Upper lobe of left lung (tissue), 6 donors: ENCODE measurements at regions not wholly inside any gene's neighbourhood (a gene's known extent, or its start where the extent isn't known, plus 50 kb on each side); places are given as distances from the start of the nearest gene placed in this dataset.

Experiments
- ATAC-seq, 2 donors: fragments of 200-7000 bp; cut with Tn5 transposase; one replicate each; pipeline ENCODE4 v1.9.1; 2022; ENCODE audit warnings: mild to moderate bottlenecking in 2 of 2, moderate library complexity in 2 of 2; ENCODE audit not compliant: low FRiP score in 2 of 2
- DNase-seq, 2 donors: peaks; one replicate each; pipeline ENCODE4 v3.0.0-alpha.2; 2019 to 2020
- H3K27ac ChIP-seq, 4 donors: fragments of 200-600 bp; sonication (generic); one replicate each; pipeline ENCODE4 v1.5.1; 2016 to 2019
- H3K27me3 ChIP-seq, 4 donors: fragments of 200-600 bp; sonication (generic); one replicate each; pipeline ENCODE4 v1.5.1; 2017 to 2019
- H3K36me3 ChIP-seq, 4 donors: fragments of 200-600 bp; sonication (generic); one replicate each; pipeline ENCODE4 v1.5.1; 2016 to 2019
- H3K4me1 ChIP-seq, 4 donors: fragments of 200-600 bp; sonication (generic); one replicate each; pipeline ENCODE4 v1.5.1; 2018 to 2019
- H3K4me3 ChIP-seq, 4 donors: fragments of 200-600 bp; sonication (generic); one replicate each; pipeline ENCODE4 v1.5.1; 2017 to 2019; ENCODE audit warnings: mild to moderate bottlenecking in 2 of 4, moderate library complexity in 1 of 4
- H3K9me3 ChIP-seq, 4 donors: fragments of 200-600 bp; sonication (generic); one replicate each; pipeline ENCODE4 v1.5.1; 2018 to 2019
- EP300 ChIP-seq, 4 donors: sonication (generic); formaldehyde crosslinking; IDR thresholded peaks; one replicate each; pipeline ENCODE4 v1.5.1; 2017; ENCODE audit warnings: antibody characterized with exemption in 4 of 4, control low read depth in 2 of 4
- POLR2A ChIP-seq, 4 donors: fragments of 450-650 bp; IDR thresholded peaks; one replicate each; pipeline ENCODE4 v1.5.1; 2016 to 2017; ENCODE audit warnings: antibody characterized with exemption in 4 of 4, mild to moderate bottlenecking in 2 of 4
- POLR2AphosphoS5 ChIP-seq, 2 donors: sonication (generic); formaldehyde crosslinking; IDR thresholded peaks; one replicate each; pipeline ENCODE4 v1.5.1; 2017; ENCODE audit warnings: antibody characterized with exemption in 2 of 2
- WGBS, 2 donors: methylation state at CpG; one replicate each; pipeline ENCODE4 v1.1.5; 2017 to 2018; 5-methylcytosine and 5-hydroxymethylcytosine counted together
- TF ChIP-seq, protein P1 (sequence below), 6 experiments: fragments of 450-650 bp in 4 of 6; fragments of 200-600 bp in 2 of 6; sonication (generic) in 2 of 6; IDR thresholded peaks; one replicate each; pipeline ENCODE4 v1.5.1; 2016 to 2019; ENCODE audit warnings: antibody characterized with exemption in 6 of 6
- donor health status: DM: no; HTN: no; CAD: no; lungs with moderate emphysema.
- donor health status: DM: no; HTN: yes; CAD: no; lungs with severe emphysema.

DNA sequence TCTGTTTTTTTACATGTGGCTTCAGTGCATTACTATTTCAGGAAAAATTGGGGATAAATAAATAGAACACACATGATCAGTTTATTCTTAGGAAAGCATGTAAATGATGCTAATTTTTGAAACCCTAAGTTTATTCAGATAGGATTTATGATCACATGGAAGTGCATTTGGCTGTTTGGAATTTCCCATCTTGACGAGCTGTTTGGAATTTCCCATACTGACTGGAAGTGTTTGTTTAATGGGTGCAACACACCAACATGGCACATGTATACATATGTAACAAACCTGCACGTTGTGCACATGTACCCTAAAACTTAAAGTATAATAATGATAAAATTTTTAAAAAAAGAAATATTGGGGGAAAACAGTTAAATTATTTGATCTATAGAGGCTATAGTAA, 79.5 kb downstream of the COL6A6 start:
- TF ChIP-seq, protein P1, sequence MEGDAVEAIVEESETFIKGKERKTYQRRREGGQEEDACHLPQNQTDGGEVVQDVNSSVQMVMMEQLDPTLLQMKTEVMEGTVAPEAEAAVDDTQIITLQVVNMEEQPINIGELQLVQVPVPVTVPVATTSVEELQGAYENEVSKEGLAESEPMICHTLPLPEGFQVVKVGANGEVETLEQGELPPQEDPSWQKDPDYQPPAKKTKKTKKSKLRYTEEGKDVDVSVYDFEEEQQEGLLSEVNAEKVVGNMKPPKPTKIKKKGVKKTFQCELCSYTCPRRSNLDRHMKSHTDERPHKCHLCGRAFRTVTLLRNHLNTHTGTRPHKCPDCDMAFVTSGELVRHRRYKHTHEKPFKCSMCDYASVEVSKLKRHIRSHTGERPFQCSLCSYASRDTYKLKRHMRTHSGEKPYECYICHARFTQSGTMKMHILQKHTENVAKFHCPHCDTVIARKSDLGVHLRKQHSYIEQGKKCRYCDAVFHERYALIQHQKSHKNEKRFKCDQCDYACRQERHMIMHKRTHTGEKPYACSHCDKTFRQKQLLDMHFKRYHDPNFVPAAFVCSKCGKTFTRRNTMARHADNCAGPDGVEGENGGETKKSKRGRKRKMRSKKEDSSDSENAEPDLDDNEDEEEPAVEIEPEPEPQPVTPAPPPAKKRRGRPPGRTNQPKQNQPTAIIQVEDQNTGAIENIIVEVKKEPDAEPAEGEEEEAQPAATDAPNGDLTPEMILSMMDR (IDR thresholded peaks at IDR 0.05): no peak
- TF ChIP-seq EP300 (IDR thresholded peaks at IDR 0.05): no peak
- no peak for TF ChIP-seq POLR2AphosphoS5 (IDR thresholded peaks at IDR 0.05)
- no peak for TF ChIP-seq POLR2A (IDR thresholded peaks at IDR 0.05)
- ATAC-seq: no peak

GRCh38 chr3:130601442-130601971, 84.5 kb downstream of the COL6A6 start:
- Histone ChIP-seq H3K4me3 (no peak overlapping the region), H3K4me1 (no peaks in the 10 kb centered on the region), H3K36me3 (no peaks in the 10 kb centered on the region), H3K27ac (no peak overlapping the region), H3K9me3 (peaks cover 0 to 2% (median 0%) of the 10 kb centered on the region in 4 donors), H3K27me3 (no peaks in the 10 kb centered on the region)
- no peak for TF ChIP-seq EP300 (IDR thresholded peaks at IDR 0.05)
- TF ChIP-seq, protein P1 (IDR thresholded peaks at IDR 0.05): no peak
- no peak for TF ChIP-seq POLR2AphosphoS5 (IDR thresholded peaks at IDR 0.05)
- no peak for TF ChIP-seq POLR2A (IDR thresholded peaks at IDR 0.05)
- 88 to 92% methylated on average over 4 of the region's 4 CpGs for WGBS, 2 donors
- ATAC-seq (no peak), DNase-seq (no peak)

More for the DNA sequence above, 79.5 kb downstream of the COL6A6 start:
- Histone ChIP-seq H3K4me3 (no peak overlapping the region), H3K36me3 (no peaks in the 10 kb centered on the region), H3K4me1 (no peaks in the 10 kb centered on the region), H3K27ac (no peak overlapping the region), H3K27me3 (no peaks in the 10 kb centered on the region), H3K9me3 (no peaks in the 10 kb centered on the region)
- no peak for DNase-seq
- 34 to 44% methylated on average over 2 of the region's 2 CpGs for WGBS, 2 donors

GRCh38 chr3:130604806-130605205, 87.8 kb downstream of the COL6A6 start:
- Histone ChIP-seq H3K4me3 (no peak overlapping the region), H3K27me3 (no peaks in the 10 kb centered on the region), H3K4me1 (no peaks in the 10 kb centered on the region), H3K9me3 (peaks cover 0 to 14% (median 6%) of the 10 kb centered on the region in 4 donors), H3K27ac (no peak overlapping the region), H3K36me3 (no peaks in the 10 kb centered on the region)
- TF ChIP-seq, protein P1 (IDR thresholded peaks at IDR 0.05): no peak
- no peak for TF ChIP-seq POLR2AphosphoS5 (IDR thresholded peaks at IDR 0.05)
- TF ChIP-seq EP300 (IDR thresholded peaks at IDR 0.05): no peak
- TF ChIP-seq POLR2A (IDR thresholded peaks at IDR 0.05): no peak
- 84 to 85% methylated on average over 1 of the region's 1 CpG for WGBS, 2 donors
- DNase-seq (no peak), ATAC-seq (no peak)

DNA sequence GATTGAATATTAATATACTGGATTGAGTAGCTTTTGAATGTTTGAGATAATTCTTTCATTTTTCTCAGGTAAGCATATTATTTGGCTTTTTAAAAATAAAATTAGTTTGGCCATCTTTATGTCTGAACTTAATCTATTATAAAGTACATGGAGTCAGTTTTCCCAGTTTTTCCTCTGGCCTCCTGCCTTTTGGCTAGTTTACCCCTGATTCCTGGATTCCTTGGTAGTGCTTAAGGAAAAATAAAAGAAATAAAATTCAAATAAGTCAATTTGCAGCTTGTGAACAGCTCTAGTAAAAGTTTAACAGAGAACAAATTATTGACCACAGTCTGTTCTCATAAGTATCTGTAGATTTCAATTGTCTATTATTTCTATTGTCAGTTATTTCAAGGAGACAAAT, 89.4 kb downstream of the COL6A6 start:
- H3K4me1 ChIP-seq: no peaks in the 10 kb centered on the region

More for the DNA sequence above, 89.4 kb downstream of the COL6A6 start:
- Histone ChIP-seq H3K4me3 (no peak overlapping the region), H3K27me3 (no peaks in the 10 kb centered on the region), H3K27ac (no peak overlapping the region), H3K9me3 (peaks cover 0 to 14% (median 6%) of the 10 kb centered on the region in 4 donors), H3K36me3 (no peaks in the 10 kb centered on the region)
- TF ChIP-seq, protein P1 (IDR thresholded peaks at IDR 0.05): no peak
- TF ChIP-seq EP300 (IDR thresholded peaks at IDR 0.05) (no peak), POLR2AphosphoS5 (IDR thresholded peaks at IDR 0.05) (no peak), POLR2A (IDR thresholded peaks at IDR 0.05) (no peak)
- DNase-seq (no peak), ATAC-seq (no peak)
